Choroid plexus epithelial cell (primary cell): ENCODE measurements at regions not wholly inside any gene's neighbourhood (a gene's known extent, or its start where the extent isn't known, plus 50 kb on each side); places are given as distances from the start of the nearest gene placed in this dataset.

ENCODE experiments used
- DNase-seq: peaks from one replicate; pipeline ENCODE4 v3.0.0-alpha.2; 2010; ENCODE audit warnings: low read depth
- H3K4me3 ChIP-seq: 2 replicates; pipeline ENCODE4 v1.5.1; 2011; ENCODE audit warnings: low read depth, mild to moderate bottlenecking, control low read depth, low read length, moderate library complexity
- CTCF ChIP-seq: conservative IDR thresholded peaks from 2 replicates; pipeline ENCODE4 v1.5.1; 2011; ENCODE audit warnings: low read depth, mild to moderate bottlenecking, control low read depth, inconsistent platforms, low read length, moderate library complexity

GRCh38 chr2:173739006-173739405 is 226.2 kb downstream of the SP3 start:
- DNase-seq = no peak
- H3K4me3 ChIP-seq = no peak overlapping the region
- TF ChIP-seq CTCF = no peak

- no peak for TF ChIP-seq CTCF
- DNase-seq = no peak
- H3K4me3 ChIP-seq = no peak overlapping the region
Observed at GRCh38 chr2:173740639-173741038, 224.5 kb downstream of the SP3 start.

GRCh38 chr2:173741759-173742158 is 223.4 kb downstream of the SP3 start:
- TF ChIP-seq CTCF = no peak
- no peak for DNase-seq
- no peak overlapping the region for H3K4me3 ChIP-seq

GRCh38 chr2:173747035-173747434 is 218.1 kb downstream of the SP3 start:
- DNase-seq = no peak
- no peak overlapping the region for H3K4me3 ChIP-seq
- no peak for TF ChIP-seq CTCF

- DNase-seq = peak; percentile 66
- H3K4me3 ChIP-seq = no peak overlapping the region
- TF ChIP-seq CTCF = peak; percentile 68
Observed at GRCh38 chr2:173749315-173749714, 215.9 kb downstream of the SP3 start.

GRCh38 chr2:173750353-173750801 is 214.8 kb downstream of the SP3 start:
- peak; percentile 60 for DNase-seq
- H3K4me3 ChIP-seq = no peak overlapping the region
- TF ChIP-seq CTCF = peak; percentile 47

- no peak for DNase-seq
- no peak overlapping the region for H3K4me3 ChIP-seq
- no peak for TF ChIP-seq CTCF
Observed at GRCh38 chr2:173750831-173751230, 214.3 kb downstream of the SP3 start.
